NCI-H226 (cell line): ENCODE measurements at regions not wholly inside any gene's neighbourhood (a gene's known extent, or its start where the extent isn't known, plus 50 kb on each side); places are given as distances from the start of the nearest gene placed in this dataset.
A peak's percentile ranks its signal among the peaks of the same experiment; 100 is the strongest.
"Not testable (repeated sequence)": the region's sequence is repeated elsewhere in the genome, so short reads cannot be mapped to it uniquely, and the experiment has no call there.

ENCODE experiments used
- DNase-seq: peaks from one replicate; pipeline ENCODE4 v3.0.0-alpha.2; 2015

- DNase-seq: peak; percentile 62
Measured at GRCh38 chr3:143901105-143901504, 52.8 kb upstream of the SLC9A9 start.

DNA sequence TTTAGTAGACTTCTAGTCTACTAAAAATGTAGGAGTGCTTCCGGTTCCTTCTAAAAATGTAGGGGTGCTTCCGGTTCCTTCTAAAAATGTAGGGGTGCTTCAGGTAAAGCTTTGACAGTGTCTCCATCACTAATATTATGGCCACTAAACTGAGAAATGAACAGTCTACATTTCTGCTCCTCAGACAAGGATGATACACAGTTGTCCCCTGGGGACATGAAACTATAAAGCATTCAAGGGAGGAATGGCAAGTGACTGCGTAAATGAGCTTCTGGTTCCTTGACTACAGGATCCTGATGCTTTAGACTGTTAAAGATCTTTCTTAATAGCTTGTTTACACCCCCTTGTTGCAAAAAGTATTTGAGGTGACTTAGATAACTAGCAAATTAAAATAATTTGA, 53.9 kb upstream of the SLC9A9 start:
- DNase-seq: no peak

DNA sequence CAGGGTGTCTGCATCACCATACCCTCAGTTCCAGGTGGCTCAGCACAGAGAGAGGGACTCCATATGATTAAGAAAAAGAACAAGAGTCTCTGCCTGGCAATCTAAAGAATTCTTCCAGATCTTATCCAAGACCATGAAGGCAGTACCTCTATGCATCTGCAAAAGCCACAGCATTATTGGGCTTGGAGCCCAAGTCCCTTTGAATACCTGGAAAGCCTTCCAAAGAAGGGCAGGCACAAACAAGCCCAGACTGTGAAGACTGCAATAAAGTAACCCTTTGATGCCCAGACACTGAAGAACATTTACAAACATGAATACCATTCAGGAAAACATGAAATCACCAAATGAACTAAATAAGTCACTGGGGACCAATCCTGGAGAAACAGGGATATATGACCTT, 60.9 kb upstream of the DIPK2A start:
- no peak for DNase-seq

- no peak for DNase-seq
Measured at GRCh38 chr3:143914257-143914656, 57.4 kb upstream of the DIPK2A start.

GRCh38 chr3:143918848-143919247, 52.8 kb upstream of the DIPK2A start:
- no peak for DNase-seq

GRCh38 chr3:143921176-143921575, 50.4 kb upstream of the DIPK2A start:
- not testable (repeated sequence) for DNase-seq
